ENCODE measurements at regions not wholly inside any gene's neighbourhood (a gene's known extent, or its start where the extent isn't known, plus 50 kb on each side); places are given as distances from the start of the nearest gene placed in this dataset.

DNA sequence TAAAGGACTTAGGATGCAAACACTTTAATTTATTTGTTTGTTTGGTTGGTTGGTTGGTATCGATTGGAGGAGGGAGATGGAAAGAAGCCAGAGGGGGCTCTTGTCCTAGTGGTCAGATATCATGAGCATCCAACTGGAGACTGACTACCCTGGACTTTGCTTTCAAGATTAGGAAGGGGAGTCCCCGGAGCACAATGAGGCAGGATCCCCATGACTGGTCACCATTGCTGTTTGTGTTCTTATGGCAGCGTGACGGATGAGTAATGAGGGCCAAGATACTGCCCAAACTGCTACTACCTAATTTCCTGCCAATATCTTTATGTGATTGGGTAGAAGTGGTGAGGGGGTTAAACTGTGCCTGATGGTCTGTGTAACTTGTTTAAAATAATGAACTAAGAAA, 354.6 kb upstream of the ROPN1 start:
- TF ChIP-seq, protein P1, sequence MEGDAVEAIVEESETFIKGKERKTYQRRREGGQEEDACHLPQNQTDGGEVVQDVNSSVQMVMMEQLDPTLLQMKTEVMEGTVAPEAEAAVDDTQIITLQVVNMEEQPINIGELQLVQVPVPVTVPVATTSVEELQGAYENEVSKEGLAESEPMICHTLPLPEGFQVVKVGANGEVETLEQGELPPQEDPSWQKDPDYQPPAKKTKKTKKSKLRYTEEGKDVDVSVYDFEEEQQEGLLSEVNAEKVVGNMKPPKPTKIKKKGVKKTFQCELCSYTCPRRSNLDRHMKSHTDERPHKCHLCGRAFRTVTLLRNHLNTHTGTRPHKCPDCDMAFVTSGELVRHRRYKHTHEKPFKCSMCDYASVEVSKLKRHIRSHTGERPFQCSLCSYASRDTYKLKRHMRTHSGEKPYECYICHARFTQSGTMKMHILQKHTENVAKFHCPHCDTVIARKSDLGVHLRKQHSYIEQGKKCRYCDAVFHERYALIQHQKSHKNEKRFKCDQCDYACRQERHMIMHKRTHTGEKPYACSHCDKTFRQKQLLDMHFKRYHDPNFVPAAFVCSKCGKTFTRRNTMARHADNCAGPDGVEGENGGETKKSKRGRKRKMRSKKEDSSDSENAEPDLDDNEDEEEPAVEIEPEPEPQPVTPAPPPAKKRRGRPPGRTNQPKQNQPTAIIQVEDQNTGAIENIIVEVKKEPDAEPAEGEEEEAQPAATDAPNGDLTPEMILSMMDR (IDR thresholded peaks at IDR 0.05): no peak
- TF ChIP-seq EP300 (IDR thresholded peaks at IDR 0.05) (no peak), POLR2A (IDR thresholded peaks at IDR 0.05) (no peak)
